NCI-H69 (cell line): ENCODE measurements at regions not wholly inside any gene's neighbourhood (a gene's known extent, or its start where the extent isn't known, plus 50 kb on each side); places are given as distances from the start of the nearest gene placed in this dataset.

Experiments used
- DNase-seq: peaks from one replicate; lab custom pipeline; 2025; lab: John Stamatoyannopoulos, UW

DNA sequence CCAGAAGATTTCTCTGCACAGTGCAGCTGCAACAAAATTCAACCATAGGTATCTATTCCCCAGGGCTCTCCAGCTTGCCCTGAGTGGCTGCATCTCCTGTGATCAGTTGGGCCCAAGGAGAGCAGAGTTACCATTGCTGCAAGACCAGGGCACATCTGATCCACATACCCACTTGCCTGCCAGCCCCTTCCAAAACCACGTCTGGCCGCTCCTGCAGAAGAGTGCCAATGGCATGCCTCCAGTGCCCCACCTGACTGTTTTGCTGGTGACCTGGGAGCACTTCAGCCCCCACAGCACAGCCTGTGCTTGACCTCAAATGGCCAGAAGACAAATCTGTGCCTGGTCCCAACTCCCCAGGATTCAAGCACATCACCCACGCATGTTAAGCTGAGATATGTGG is 526.1 kb upstream of the GBE1 start:
- DNase-seq: no peak

DNA sequence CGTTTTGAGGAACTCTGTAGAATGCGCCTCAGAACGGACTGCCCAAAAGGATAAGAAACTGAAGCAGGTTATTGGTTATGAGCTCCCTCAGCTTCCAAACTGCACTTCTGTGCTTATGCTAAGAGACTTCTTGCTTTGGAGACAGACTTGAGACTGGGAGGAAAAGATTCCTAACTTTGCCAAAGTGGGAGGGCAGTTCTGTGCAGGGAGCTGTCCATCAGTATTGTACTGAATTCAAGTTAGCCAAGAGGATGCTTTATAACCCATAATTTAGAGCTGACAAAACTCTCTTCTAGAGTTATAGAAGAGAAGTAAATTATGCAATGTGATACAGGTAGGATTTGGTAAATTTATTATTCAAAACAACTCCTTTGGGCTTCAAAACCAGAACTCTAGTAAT is 519.8 kb upstream of the GBE1 start:
- DNase-seq: no peak

DNA sequence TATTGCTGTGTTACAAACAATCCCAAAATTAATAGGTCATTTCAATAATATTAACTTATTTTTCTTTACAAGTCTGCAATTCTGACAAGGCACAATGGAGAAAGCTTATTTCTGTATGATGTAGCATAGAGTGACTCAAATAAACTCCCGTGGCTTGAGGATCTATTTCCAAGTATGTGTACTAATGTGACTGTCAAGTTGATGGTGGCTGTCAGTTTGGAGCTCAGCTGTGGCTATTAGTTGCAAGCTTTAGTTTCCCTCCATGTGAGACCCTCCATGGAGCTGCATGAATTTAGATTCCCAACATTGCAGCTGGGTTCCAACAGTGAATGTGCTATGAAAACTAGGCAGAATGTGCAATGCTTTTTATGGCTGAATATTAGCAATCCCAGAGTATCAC is 515.5 kb upstream of the GBE1 start:
- no peak for DNase-seq

DNA sequence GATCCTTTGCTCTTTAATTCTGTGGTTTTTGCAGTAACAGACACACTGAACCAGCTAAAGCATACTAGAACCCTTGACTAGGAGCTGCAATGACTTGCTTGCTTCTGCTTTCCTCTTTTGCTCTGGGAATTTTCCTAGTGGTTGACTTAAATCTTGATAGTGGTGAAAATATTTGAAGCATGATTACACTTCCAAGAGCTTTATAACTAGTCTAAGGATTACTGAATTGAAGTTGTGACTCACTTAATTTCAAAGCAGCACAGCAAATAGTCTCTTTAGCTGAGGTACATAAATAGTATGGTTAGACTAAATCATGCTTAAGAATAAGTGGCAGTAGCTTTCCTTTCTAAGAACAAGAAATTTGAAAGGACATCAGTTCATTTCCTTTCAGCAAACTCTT is 513.5 kb upstream of the GBE1 start:
- DNase-seq: no peak

DNA sequence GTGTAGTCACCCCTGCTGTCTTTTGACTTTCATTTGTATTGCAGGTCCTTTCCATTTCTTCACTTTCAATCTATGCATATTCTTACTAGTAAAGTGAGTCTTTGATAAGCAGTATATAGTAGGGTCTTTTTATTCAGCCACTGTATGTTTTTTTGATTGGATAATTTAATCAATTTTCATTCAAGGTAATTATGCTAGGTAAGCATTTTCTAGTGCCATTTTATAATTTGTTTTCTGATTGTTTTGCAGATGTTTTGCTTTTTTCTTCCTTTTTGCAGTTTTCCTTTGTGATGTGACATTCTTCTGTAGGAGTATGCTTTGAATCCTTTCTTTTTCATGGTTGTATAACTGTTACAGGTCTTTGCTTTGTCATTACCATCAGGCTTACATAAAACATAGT is 504.3 kb upstream of the GBE1 start:
- DNase-seq: no peak

DNA sequence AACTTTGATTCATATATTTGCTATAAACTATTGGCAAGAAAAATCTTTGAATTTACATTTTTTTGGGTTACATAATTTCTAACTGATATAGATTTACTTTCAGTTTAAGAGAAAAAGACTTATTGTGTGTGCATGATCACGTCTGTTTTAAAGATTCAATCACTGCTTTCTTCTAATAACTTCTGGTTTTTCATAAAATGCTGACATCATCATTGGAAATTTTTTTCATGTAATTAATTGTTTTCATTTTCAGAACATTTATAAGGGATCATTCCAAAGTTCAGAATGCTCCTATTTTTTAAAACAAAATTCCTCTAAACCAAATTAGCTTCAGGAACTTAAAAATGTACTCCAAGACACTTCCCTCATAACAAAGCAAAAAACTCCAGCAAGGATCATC is 500.7 kb upstream of the GBE1 start:
- DNase-seq: no peak

DNA sequence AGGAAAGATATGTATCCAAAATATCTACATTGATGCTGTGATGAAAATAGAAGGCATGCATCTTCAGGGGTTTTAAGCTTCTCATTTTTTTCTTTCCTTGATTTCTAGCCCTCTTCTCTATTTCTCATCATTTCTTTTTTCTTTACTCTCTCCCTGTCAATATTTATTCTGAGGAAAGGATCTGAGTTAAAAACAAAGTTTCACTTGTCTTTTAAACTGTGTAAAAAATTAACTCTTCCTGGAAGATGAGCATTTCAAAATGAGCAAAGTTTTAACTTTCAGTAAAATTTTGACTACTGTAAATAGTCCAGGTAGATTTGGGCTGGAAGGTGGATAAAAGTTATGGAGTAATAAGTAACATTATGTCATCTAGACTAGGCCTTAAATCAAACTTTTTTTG is 500.2 kb upstream of the GBE1 start:
- DNase-seq: no peak

DNA sequence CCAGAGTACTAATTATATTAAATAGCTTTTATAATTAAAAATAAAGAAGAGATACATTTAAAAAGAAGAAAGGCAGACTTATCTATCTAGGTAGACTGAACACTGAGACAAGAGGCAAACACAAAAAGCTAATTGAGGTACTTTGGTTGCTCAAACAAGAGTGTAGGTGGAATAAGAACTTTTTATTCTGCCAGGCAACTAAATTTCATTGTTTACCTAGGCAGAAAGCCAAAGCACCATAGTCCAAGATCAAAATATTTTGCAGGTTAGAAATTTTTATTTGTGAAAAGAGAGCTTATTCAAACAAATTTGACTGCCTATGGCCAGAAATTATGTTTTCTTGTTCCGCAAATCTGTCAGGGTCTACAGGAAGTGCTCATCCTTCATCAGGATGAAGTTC is 499.6 kb upstream of the GBE1 start:
- DNase-seq: peak; percentile 64

DNA sequence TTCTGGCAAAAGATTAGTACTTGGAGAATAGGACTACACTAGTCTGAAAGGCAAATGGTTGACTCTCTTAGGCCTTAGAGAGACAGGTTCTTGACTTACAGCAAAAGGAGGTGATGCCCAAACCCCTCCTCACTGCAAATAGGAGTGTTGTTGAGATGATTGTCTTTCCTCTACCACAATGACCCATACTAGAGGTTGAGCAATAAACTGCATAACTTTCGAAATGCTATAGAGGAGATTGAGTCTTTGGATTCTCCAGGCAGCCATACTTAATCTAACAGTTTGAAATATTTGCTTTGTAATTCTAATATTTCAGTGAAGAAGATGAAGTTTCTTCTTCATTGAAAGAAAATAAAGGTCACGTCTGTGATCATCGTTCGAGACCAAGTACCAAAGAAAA is 498.5 kb upstream of the GBE1 start:
- peak; percentile 6 for DNase-seq

DNA sequence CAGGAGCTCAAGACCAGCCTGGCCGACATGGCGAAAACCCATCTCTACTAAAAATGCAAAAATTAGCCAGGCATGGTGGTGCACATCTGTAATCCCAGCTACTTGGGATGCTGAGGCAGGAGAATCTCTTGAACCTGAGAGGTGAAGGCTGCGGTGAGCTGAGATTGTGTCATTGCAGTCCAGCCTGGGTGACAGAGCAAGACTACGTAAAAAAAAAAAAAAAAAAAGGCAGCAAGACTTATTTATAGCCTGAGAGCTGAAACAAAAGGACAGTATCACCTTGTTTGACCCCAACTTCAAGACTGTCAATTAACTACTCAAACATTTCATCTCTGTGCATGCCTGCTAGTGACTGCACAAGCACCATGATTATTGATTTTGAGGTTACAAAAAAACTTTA is 478.9 kb upstream of the GBE1 start:
- peak; percentile 83 for DNase-seq

DNA sequence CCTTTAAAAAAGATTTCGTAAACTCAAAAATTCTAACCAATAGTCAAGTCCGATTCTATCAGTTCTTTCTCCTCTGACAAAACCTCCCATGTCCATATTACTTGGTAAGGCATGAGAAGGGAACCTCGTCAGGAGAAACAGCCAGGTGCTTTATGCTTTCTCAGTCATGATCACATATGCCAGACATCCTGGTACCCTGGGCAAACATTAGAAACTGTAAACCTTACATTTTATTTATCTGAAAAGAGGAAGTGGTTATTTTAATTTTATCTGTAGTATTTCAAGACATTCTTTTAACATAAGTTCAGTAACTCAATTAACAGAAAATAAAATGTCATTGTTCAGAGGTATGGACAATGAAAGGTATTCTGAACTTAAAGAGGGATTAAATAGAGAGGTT is 474.8 kb upstream of the GBE1 start:
- peak; percentile 67 for DNase-seq

DNA sequence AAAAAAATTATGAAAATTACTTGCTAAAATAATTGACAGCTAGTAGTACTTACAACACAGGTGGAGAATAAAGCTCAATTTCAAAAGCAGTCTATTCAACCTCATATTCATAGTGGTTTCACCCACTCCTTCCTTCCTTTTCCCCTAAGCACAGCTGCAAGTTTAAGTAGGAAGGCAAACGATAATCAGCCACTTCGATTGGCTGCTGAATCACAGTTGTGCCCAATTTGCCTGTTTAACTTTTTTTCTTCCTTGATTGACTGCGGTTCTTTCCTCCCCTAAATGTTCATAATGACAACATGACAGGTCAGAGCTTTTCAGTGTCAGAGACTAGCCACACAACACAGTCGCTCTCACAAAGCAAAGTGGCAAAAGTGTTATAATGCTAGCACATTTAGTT is 468.0 kb upstream of the GBE1 start:
- no peak for DNase-seq

DNA sequence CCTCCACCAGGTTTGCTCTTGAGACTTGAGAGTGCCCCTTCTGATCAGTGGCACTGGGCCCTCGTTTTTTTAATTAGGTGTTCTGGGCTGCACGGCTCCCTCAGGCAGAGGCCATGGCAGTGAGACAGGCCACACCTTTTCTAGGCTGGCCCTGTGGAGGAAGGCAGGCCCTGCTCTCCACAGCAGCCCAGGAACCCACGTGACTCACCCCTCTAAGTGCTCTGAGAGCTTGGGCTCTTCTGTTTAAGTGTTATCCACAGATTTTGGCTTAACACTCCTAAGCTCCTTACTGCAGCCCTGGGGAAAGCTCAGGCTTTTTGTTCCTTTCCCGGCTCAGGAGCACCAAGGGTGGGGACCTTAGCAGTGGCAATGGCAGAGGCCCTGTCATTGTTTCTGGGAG is 463.2 kb upstream of the GBE1 start:
- DNase-seq: no peak

DNA sequence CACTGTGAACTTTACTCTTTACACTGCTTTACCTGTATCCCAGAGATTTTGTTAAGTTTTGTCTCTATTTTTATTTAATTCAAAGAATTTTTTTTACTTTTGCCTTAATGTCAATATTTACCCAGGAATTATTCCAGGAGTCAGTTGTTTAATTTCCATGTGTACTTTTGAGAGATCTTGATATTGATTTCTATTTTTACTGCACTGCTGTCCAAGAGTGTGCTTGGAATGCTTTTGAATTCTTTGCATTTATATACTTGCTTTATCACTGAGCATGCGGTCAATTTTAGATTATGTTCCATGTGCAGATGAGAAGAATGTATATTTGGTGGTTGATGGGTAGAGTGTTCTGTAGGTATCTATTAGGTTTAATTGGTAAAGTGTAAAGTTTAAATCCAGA is 461.0 kb upstream of the GBE1 start:
- DNase-seq: no peak

DNA sequence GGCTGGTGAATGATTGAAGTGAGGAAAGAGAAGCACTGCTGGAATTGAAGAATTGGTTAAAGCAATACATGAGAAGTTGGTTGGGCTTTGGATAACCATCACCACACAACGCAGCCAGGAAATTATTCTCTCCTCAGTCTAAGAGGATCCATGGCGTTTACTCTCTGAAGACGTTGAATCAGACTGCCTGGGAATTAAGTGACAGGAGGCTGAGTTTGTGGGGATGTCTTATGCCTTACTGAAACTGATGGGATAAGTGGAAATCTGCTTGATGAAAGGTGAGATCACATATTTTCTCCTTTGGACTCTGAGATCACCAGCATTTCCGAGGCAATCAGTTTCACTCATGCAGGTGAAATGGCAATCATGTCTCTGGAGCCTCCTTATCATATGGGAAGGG is 456.1 kb upstream of the GBE1 start:
- no peak for DNase-seq

DNA sequence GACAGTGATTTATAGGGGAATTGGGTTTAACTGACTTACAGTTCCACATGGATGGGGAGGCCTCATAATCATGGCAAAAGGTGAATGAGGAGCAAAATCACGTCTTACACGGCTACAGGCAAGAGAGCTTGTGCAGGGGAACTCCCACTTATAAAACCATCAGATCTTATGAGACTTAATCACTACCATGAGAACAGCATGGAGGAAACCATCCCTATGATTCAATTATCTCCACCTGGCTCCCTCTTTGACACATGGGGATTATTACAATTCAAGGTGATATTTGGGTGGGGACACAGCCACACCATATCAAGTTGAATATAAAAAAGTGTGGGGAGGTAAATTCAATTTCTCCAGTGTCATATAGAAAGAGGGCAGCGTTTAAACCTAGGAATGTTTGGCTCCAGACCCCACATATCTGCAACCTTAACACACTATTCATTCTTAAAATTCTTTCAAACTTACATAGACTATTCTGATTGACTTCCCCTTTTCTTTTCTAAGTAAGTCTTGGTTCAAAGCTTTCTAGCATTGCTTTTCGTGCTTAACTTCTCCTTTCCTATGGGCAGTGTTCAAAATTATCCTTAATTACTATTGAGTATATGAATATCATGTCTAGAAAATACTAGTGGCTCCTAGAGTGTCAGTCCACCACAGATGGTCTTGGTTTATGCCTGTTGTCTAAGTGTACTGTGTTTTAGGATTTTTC is 446.7 kb upstream of the GBE1 start:
- DNase-seq: no peak

DNA sequence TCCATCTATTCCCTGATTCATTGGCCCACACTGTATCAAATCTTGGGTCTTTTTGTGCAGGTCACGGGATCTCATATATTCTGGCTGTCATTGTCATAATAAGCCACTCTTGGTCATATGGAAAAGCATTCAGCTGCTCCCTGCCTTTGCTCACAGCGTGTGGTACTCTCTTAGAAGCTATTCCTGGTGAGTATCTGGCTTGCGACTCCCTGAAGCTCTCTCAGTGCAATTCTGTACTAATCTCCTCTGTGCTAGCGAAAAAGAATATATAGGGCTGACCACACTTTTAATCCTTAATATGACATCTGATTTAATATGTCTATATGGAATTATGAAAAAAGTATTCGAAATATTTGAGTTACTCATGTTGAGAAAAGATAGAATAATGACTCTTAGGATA is 440.8 kb upstream of the GBE1 start:
- peak; percentile 58 for DNase-seq

DNA sequence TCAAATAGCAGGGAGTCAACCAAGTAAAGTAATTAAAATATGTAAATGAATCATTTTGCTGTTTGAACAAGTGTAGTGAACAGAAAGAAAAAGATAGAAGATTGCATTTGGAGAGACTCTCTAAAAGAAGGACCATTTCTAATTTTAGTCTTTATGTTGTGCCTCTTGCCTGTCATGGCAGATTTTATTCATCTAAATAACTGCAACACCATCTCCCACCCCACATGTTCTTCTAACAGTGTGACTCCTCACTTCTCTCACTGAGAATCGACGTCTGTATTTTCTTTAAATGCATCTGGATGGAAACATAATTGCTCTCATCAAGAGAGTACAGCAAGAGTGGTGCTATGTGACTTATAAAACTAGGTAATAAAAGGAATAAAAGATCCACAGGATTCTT is 439.9 kb upstream of the GBE1 start:
- no peak for DNase-seq

DNA sequence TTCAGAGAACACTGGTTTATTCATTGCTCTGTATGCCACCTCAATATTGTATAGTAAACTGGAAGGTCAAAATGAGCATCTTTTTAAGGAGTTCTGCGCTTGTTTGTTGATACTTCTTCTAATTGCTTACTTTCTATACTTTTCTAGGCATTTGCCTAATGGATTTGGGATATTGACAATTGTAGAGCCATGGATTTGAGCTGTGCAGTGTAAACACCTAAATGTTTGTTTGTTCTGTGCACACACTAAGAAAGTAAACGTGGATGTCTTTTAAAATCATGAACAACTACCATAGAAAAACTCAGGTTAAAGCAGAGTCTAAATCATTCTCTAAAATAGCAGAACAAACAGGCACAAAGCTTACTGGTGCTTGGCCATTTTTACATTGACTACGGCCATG is 436.6 kb upstream of the GBE1 start:
- DNase-seq: no peak

DNA sequence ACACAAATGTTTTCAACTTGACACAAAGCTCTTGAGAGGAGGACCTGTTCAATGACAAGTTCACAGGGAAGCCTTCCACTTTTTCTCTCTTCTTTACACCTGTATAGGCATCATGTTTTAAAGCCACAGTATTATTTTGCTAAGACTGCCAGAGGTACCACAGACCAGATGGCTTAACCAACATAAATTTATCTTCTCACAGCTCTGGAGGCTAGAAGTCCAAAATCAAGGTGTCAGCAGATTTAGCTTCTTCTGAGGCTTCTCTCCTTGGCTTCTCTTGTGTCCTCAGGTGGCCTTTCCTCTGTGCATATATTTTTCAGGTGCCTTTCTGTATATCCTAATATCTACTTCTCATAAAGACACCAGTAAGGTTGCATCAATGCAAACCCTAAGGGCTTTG is 435.2 kb upstream of the GBE1 start:
- no peak for DNase-seq

DNA sequence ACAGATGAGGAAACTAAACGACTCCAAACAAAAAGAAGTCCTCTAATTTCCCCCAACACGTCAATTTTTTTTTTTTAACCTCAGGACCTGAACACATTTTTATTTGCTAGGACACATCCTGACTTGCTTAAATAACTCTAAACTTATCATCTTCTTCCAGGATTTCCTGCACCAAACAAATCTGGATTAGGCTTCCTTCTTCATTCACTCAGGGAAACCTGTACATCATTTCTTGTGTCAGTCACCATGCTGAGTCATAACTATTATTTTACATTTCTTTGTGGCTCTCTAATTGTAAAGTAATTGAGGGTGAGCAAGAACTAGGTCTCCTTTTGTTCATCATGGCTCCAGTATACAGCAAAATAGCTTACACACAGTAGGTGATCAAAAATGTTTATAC is 433.4 kb upstream of the GBE1 start:
- DNase-seq: peak; percentile 73

DNA sequence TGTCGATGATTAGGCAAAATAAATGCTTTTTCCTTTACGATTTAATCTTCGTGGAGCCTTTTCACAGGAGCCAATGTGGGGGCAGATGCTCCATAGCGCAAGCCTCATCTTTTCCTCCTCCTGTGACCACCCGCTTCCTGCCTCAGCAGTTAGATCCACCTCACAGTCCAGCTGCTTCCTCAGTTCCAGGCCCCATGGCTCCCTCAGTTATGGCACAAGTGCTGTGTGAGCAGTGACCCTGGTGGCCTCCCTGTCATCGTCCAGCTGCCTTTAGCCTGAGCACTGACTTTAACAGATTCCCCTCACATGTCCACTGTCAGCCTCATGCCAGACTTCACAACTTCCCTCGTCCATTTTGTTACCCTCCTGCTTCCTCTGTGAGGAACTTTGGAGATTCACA is 424.6 kb upstream of the GBE1 start:
- DNase-seq: no peak

DNA sequence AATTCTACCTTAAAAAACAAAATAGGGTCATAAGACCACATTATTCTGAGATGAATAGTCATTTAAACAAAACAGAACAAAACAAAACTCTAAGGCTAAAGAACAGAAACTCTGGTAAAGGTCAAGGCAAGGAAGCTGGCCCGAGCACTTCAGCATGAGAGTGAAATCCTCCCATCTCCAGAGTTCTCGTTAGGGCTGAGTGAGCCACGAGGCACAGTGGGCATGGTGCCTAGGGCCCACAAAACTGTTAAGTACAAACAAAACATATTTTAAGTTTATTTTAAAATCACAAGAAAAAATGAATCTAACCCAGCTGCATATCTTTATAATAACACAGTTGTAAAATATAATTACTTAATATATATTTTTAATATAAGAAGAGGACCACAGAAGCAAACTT is 417.8 kb upstream of the GBE1 start:
- DNase-seq: no peak

DNA sequence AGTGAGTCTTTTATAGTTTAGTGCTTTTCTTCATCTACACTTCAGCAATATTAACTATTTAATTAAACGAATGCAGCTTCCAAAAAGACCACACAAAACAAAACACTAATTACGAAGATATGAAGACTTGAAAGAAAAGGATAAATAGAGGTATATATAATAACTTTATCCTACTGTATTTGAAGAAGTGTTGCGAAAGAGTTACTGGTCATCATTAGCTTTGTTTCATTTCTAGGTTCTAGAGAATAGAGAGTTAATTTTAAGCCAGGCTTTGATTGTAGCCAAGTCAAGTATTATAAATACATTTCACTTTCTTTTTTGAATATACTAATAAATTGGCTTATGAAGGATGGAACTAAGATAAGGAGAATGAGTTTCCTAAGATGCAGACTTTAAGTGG is 416.8 kb upstream of the GBE1 start:
- no peak for DNase-seq

DNA sequence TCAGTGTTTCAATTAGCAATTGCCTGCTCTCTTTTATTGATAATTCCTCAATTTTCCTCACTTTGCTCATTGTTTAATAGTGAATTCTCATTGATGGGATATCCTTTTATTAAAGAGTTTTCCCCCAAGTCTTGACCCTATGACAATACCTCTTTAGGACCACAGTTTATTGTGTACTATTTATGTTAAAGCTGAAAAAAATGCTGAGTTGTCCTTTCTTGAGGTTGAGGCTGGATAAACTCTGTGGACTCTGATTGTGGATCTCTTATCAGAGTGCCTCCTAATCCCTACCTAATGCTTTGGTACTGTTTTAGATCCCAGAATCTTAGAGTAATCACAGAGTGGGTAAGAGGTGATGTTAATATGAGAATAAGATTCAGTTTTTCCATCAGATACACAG is 416.3 kb upstream of the GBE1 start:
- DNase-seq: no peak
